ENCODE measurements at regions not wholly inside any gene's neighbourhood (a gene's known extent, or its start where the extent isn't known, plus 50 kb on each side); places are given as distances from the start of the nearest gene placed in this dataset.
A peak's percentile ranks its signal among the peaks of the same experiment; 100 is the strongest.

GRCh38 chr17:72511242-72511641 is 390.4 kb downstream of the SOX9 start:
- DNase-seq, result no peak

DNA sequence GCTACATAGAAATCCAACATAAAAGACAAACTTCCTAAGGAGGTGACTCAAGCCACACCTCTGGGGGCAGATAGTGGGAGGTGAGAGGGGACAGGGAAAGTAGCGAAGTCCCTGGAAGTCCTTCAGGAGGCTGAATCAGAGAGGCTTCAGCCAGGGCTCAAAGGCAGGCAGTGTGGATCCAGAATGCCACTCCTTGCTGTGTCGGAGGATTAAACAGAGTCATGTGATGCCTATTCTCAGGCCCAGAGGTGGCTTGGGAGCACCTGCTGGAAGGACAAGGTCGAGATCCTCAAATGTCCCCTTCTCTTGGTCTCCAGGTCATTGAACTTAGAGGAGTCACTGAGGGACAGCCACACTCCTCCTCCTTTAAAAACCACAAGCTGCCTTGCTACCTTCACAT is 391.1 kb downstream of the SOX9 start:
- no peak for DNase-seq

DNA sequence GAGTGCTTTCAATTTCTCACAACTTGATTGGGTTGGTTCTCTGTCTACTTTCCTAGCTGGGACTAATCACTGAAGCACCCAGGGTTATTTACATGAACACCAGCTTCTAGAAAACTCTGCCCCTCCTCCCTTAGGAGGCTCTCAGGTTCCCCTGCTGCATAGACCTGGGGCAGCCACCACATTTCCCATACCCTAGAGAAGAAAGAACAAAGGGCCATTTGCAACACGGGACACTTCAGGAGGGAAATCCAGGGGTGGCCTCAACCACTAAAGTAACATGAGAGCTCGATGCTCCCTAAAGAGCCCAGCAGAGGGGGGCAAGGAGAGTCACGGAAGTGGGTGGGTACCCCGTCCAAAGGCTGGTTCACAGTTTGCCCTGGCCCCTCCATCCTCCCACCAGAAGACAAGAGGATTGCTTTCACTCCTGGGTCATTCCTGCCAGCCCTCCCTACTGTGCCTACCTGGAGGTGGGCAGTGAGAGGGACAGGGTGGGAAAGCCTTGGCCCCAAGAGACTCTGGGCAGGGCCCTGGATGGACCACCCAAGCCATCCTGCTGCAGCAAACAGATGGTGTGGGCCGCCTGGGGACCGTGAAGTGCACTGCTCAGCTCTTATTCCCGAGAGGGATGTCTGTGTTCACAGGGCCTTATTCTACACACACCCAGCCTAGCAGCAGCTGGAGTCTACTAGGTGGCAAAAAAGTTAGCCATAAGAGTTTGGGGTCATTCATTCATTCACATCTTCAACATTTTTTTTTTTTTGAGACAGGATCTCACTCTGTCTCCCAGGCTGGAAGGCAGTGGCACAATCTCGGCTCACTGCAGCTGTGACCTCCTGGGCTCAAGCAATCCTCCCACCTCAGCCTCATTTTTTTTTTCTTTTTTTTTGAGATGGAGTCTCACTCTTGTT is 392.1 kb downstream of the SOX9 start:
- no peak for DNase-seq

DNA sequence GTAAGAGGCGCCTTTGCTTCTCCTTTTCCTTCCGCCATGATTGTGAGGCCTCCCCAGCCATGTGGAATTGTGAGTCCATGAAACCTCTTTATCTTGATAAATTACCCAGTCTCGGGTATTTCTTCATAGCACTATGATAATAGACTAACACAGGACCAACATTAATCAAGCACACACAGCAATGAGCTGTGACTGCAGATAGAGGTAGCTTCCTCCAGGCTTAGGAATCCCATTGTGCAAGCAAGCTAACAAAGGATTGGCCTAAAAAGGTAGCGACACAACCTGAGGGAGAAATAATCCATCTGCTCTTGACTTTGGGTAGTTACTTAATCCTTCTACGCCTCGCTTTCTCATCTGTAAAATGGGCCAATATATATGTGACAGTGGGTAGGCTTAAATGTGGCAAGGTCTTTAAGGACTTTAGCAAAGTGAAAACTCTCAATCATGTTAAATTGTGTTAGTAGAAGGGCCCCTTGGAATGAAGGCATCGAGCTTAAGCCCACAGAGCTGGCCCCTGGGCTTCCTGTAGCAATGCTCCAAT is 393.6 kb downstream of the SOX9 start:
- no peak for DNase-seq

- no peak for DNase-seq
Measured at GRCh38 chr17:72514891-72515290, 394.1 kb downstream of the SOX9 start.

- DNase-seq, result no peak
Measured at GRCh38 chr17:72515291-72516065, 394.7 kb downstream of the SOX9 start.

GRCh38 chr17:72516772-72517399 is 396.1 kb downstream of the SOX9 start:
- DNase-seq, result no peak

DNA sequence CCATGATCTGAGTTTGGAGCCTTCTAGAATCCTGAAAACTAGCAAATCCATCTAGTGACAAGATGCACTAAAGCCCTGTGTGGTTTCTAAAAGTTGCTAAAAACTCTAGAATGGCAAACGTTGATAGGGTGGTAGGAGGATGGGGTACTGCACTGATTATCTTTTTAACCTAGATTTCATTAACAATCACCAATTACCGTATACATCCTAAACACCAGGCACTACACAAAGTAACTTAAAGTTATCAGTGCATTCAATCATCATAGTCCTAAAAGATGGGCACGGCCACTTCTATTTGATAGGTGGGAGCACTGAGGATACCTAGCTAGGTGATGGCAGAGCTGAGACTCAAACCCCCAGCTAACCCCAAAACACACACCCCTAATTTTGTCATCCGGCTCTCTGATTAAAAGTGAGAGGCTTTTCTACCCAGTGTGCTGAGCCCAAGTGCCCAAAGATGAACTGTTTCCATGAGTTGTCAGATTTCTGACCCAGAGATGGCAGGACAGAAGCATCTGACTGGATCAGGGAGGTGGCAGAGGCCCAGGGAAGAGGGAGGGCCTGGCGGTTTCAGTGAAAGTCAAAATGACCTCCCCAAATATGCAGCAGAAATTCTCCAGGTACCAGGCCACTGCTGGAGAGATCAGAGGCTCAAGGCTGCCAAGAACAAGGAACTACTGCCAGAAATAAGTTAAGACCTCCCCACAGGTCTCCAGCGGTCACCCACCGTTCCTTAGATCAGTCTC is 396.8 kb downstream of the SOX9 start:
- no peak for DNase-seq

DNA sequence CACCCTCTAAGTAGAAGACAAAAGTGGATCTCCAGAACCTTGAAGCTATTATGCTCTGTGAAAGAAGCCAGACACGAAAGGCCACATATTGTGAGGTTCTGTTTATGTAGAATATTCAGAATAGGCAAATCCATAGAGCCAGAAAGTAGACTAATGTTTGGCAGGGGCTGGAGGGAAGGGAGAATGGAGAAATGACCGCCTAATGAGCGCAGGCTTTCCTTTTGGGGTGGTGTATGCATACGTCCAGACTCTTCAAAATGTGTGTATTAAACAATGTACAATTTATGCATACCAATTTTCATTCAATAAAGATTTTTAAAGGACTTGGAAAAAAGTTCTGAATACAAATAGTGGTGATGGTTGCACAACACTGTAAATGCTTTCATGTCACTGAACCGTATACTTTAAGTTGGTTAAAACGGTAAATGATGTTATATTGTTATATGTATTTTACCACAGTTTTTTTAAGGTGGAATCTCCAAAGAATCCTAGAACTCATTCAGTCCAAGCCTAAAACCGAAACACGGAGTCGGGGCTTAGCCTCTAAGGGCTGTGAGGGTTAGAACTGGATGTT is 397.4 kb downstream of the SOX9 start:
- DNase-seq, result no peak

GRCh38 chr17:72518753-72519597 is 398.2 kb downstream of the SOX9 start:
- peak; percentile 34 for DNase-seq

GRCh38 chr17:72519598-72519936 is 398.7 kb downstream of the SOX9 start:
- DNase-seq, result no peak

- no peak for DNase-seq
Measured at GRCh38 chr17:72520665-72521303, 400.0 kb downstream of the SOX9 start.

DNA sequence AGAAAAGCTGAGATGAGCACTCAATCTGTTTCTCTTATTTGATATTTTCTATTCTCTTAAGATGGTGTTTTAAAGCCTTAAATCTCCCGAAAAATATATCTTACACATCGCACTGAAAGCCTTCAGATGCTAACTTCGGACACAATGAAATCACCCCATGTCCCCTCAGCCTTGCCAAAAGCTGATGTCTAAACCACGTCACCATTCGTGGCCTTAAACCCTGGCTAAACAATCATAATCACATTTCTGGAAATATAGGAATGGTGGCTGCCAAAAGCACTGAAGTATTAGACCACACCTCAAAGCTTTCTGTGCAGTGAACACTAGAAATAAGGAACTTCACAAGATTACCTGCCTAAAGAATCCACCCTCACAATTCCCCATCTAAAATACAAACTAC is 402.7 kb downstream of the SOX9 start:
- no peak for DNase-seq

DNA sequence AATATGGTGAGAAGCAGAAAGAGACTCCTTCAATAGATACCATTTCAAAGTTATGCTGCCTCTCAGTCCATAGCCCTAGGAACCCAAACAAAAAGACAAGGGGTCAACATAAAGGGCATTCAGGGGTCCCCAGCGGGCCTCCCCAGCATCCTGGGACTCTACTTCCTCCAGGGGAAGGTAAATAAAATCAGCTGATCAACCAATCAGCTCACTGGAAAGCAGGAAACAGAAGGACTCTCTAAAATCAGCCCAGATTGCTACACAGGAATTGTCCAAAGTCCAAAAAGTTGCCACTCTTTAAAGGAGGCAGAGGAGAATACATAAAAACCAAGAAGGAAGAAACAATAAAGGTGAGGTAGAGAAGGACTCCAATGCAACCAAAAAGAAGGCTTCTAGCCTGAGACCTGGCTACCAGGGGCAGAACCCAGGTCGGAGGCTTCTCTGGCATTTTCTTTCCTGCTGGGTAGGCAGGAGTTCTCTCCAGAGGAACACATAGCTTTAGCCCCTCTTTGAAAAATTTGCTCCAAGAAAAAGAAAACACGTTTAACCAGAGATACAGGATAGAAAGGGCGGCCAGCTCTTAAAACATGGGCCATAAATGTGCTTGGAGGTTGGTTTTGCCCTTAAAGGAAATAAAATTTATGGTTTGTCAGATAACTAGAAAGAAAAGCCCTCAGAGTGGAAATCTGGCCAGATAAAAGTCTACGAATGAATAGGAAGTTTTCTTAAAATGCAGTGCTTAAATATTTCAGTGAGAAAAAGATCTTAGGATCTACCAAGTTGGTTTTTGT is 404.6 kb downstream of the SOX9 start:
- DNase-seq, result no peak

DNA sequence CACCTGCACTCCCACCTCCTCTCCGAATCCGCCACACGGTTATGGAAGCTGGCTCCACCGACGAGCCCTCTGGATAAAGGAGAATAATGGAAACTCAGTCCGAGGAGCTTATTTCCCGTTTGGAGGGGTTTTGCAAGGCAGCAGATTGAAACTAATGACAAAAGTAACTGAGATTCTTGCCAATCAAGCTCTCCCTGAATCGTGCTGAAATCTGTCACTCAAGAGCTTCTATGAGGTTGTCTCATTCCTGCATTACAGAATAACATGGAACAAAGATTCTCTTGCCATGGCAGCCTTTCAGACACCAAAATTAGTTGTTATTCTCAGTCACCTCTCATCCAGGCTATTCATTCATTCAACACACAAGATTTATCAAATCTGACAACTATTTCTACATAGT is 405.9 kb downstream of the SOX9 start:
- DNase-seq, result no peak

DNA sequence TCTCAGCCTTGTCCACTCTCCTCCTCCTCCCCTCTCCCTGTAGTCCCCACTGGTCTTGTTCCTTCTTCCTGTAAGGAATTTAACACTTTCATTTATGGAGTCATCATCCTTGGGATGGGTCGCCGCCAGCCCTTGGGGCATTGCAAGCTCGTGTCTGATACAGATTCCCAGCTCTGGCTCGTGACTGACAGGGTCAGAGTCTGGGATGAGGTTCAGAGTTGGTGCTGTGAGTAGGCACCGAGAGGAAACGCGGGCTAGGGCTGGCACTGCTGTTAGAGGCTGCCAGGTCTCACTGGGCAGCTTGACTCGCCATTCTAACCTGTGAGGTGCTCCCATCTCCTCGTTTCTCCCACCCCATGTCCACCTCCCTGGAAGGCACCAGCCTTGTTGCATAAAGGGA is 407.0 kb downstream of the SOX9 start:
- no peak for DNase-seq

GRCh38 chr17:72528683-72529082 is 407.9 kb downstream of the SOX9 start:
- DNase-seq, result no peak

GRCh38 chr17:72529386-72529785 is 408.6 kb downstream of the SOX9 start:
- no peak for DNase-seq

DNA sequence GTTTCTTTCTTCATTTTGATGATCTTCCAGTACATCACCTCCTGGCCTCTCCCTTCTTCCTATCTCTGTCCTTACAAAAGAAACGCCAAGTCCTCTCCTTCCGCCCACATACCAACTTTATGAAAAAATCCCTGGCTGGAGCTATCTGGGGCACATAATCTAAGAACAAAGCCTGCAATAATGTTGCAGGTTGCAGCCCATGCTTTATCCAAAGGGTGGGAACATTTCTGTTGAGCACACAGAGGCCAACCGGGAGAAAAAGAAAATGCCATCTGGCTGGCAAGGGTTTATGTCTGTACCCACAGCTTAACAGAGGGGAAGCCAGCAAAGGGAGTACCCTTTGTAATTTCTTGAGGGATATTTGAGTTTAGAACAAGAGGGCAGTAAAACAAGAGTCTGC is 409.6 kb downstream of the SOX9 start:
- DNase-seq, result no peak

GRCh38 chr17:72531729-72532128 is 410.9 kb downstream of the SOX9 start:
- no peak for DNase-seq

All from NCI-H1105 treated with DMSO at 0.1 percent for 48 hours (cell line).